ENCODE measurements at regions not wholly inside any gene's neighbourhood (a gene's known extent, or its start where the extent isn't known, plus 50 kb on each side); places are given as distances from the start of the nearest gene placed in this dataset.

DNA sequence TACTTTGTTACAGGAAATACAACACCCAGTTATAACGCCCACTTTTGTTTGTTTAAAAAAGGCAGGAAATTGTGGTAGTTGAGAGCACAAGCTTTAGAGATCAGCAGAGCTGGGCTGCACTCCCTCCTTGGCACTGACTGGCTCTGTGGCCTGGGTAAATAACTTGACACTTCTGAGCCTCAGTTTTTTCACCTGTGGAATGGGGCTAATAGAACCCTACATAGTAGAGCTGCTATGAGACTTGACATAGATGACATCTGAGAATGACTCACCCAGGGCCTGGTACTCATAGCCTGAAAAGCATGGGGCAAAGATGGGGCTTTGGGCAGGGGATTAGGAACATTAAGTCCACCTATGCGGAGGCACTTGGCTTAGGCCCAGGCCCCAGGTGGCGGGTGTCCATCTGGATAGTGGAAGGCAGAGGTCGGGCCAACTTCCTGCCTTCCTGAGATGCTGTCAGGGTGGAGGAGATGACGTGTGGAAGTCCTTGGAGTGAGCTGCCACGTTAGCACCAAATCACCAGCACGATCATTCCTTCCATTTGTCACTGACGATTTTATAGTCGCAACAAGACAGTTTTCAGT lies 159.1 kb downstream of the KATNAL1 start:
- Histone ChIP-seq H3K4me2 (ENCODE audit: extremely low read depth, insufficient read depth, low read length) (no peak overlapping the region), H3K9me3 (ENCODE audit: control insufficient read depth, insufficient read depth, low read depth, low read length) (no peaks in the 10 kb centered on the region)
- DNase-seq (ENCODE audit: low read depth in 2 of 2): no peak

DNA sequence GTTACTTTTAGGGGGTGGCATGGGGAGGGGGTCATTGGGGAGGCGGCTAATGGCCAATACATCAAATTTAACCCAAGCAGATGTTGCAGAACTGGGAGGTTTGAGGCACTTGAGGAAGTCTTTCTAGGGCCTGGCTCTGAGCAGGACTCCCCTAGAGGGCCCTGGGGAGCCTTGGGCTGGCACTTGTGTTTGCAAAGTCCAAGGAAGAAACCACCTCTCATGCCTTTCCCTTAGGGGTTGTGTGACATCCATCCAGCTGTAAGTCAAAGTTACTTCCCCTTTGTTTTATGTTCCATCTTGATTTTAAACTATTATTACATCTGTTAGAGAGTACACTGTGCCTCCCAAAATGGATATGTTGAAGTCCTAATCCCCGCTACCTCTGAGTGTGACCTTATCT lies 159.9 kb downstream of the KATNAL1 start:
- no peak overlapping the region for H2AFZ ChIP-seq (ENCODE audit: low read length)
- no peaks in the 10 kb centered on the region for H3K79me2 ChIP-seq (ENCODE audit: control insufficient read depth, insufficient read depth, low read length)
- no peaks in the 10 kb centered on the region for H3K9me3 ChIP-seq (ENCODE audit: control insufficient read depth, insufficient read depth, low read depth, low read length)
- no peak overlapping the region for H3K4me2 ChIP-seq (ENCODE audit: extremely low read depth, insufficient read depth, low read length)
- no peaks in the 10 kb centered on the region for H3K36me3 ChIP-seq (ENCODE audit: control insufficient read depth, insufficient read depth, low read length)
- H3K4me1 ChIP-seq (ENCODE audit: control insufficient read depth, extremely low read depth, insufficient read depth, low read length): peaks cover 12% of the 10 kb centered on the region
- peaks cover 6% of the 10 kb centered on the region for H3K27me3 ChIP-seq (ENCODE audit: control insufficient read depth, insufficient read depth, low read length)
- no peaks in the 10 kb centered on the region for H4K20me1 ChIP-seq (ENCODE audit: control insufficient read depth, extremely low read depth, insufficient read depth, low read length)
- no peak overlapping the region for H3K27ac ChIP-seq (ENCODE audit: insufficient read depth, low read length)
- no peak overlapping the region for H3K9ac ChIP-seq (ENCODE audit: insufficient read depth, low read length)
- TF ChIP-seq EZH2 (IDR thresholded peaks at IDR 0.05; ENCODE audit: low read length, missing control alignments): no peak
- TF ChIP-seq, protein P1, sequence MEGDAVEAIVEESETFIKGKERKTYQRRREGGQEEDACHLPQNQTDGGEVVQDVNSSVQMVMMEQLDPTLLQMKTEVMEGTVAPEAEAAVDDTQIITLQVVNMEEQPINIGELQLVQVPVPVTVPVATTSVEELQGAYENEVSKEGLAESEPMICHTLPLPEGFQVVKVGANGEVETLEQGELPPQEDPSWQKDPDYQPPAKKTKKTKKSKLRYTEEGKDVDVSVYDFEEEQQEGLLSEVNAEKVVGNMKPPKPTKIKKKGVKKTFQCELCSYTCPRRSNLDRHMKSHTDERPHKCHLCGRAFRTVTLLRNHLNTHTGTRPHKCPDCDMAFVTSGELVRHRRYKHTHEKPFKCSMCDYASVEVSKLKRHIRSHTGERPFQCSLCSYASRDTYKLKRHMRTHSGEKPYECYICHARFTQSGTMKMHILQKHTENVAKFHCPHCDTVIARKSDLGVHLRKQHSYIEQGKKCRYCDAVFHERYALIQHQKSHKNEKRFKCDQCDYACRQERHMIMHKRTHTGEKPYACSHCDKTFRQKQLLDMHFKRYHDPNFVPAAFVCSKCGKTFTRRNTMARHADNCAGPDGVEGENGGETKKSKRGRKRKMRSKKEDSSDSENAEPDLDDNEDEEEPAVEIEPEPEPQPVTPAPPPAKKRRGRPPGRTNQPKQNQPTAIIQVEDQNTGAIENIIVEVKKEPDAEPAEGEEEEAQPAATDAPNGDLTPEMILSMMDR (conservative IDR thresholded peaks at IDR 0.05 in 1 of 2, IDR thresholded peaks at IDR 0.05 in 1 of 2; ENCODE audit: low read depth in 1 of 2, low read length in 2 of 2): no peak
- no peak overlapping the region for H3K4me3 ChIP-seq (replicated peaks in 1 of 4; ENCODE audit: control extremely low read depth in 1 of 4, insufficient read depth in 1 of 4, low read depth in 3 of 4, low read length in 4 of 4)
- DNase-seq (ENCODE audit: low read depth in 2 of 2): no peak

More for the DNA sequence above, 159.1 kb downstream of the KATNAL1 start:
- Histone ChIP-seq H3K9ac (ENCODE audit: insufficient read depth, low read length) (no peak overlapping the region), H2AFZ (ENCODE audit: low read length) (no peak overlapping the region), H3K79me2 (ENCODE audit: control insufficient read depth, insufficient read depth, low read length) (no peaks in the 10 kb centered on the region), H3K27me3 (ENCODE audit: control insufficient read depth, insufficient read depth, low read length) (peaks cover 9% of the 10 kb centered on the region), H4K20me1 (ENCODE audit: control insufficient read depth, extremely low read depth, insufficient read depth, low read length) (no peaks in the 10 kb centered on the region), H3K4me3 (replicated peaks in 1 of 4; ENCODE audit: control extremely low read depth in 1 of 4, insufficient read depth in 1 of 4, low read depth in 3 of 4, low read length in 4 of 4) (no peak overlapping the region), H3K27ac (ENCODE audit: insufficient read depth, low read length) (no peak overlapping the region), H3K4me1 (ENCODE audit: control insufficient read depth, extremely low read depth, insufficient read depth, low read length) (peaks cover 6% of the 10 kb centered on the region), H3K36me3 (ENCODE audit: control insufficient read depth, insufficient read depth, low read length) (no peaks in the 10 kb centered on the region)
- no peak for TF ChIP-seq EZH2 (IDR thresholded peaks at IDR 0.05; ENCODE audit: low read length, missing control alignments)

- Histone ChIP-seq H3K4me1 (ENCODE audit: control insufficient read depth, extremely low read depth, insufficient read depth, low read length) (peaks cover 15% of the 10 kb centered on the region), H3K27ac (ENCODE audit: insufficient read depth, low read length) (no peak overlapping the region), H3K27me3 (ENCODE audit: control insufficient read depth, insufficient read depth, low read length) (peaks cover 4% of the 10 kb centered on the region), H3K79me2 (ENCODE audit: control insufficient read depth, insufficient read depth, low read length) (no peaks in the 10 kb centered on the region), H3K36me3 (ENCODE audit: control insufficient read depth, insufficient read depth, low read length) (no peaks in the 10 kb centered on the region), H4K20me1 (ENCODE audit: control insufficient read depth, extremely low read depth, insufficient read depth, low read length) (no peaks in the 10 kb centered on the region), H3K9me3 (ENCODE audit: control insufficient read depth, insufficient read depth, low read depth, low read length) (no peaks in the 10 kb centered on the region), H3K9ac (ENCODE audit: insufficient read depth, low read length) (no peak overlapping the region), H3K4me2 (ENCODE audit: extremely low read depth, insufficient read depth, low read length) (no peak overlapping the region), H3K4me3 (replicated peaks in 1 of 4; ENCODE audit: control extremely low read depth in 1 of 4, insufficient read depth in 1 of 4, low read depth in 3 of 4, low read length in 4 of 4) (no peak overlapping the region), H2AFZ (ENCODE audit: low read length) (no peak overlapping the region)
- TF ChIP-seq, protein P1 (conservative IDR thresholded peaks at IDR 0.05 in 1 of 2, IDR thresholded peaks at IDR 0.05 in 1 of 2; ENCODE audit: low read depth in 1 of 2, low read length in 2 of 2): no peak
- no peak for TF ChIP-seq EZH2 (IDR thresholded peaks at IDR 0.05; ENCODE audit: low read length, missing control alignments)
- DNase-seq (ENCODE audit: low read depth in 2 of 2): no peak
Observed at GRCh38 chr13:30147015-30147414, 160.3 kb downstream of the KATNAL1 start.

Data from fibroblast of lung (primary cell).